NCI-H2196 treated with DMSO at 0.1 percent for 48 hours (cell line): ENCODE measurements at regions not wholly inside any gene's neighbourhood (a gene's known extent, or its start where the extent isn't known, plus 50 kb on each side); places are given as distances from the start of the nearest gene placed in this dataset.

Source experiments
- DNase-seq: peaks from one replicate; lab custom pipeline; 2025; ENCODE audit not compliant: unreplicated experiment; lab: John Stamatoyannopoulos, UW

- DNase-seq = no peak
These were observed 138.5 kb upstream of the ARPP21 start for GRCh38 chr3:35500641-35501350.

- DNase-seq = no peak
These were observed 136.6 kb upstream of the ARPP21 start for GRCh38 chr3:35502699-35503098.

- no peak for DNase-seq
These were observed 134.1 kb upstream of the ARPP21 start for GRCh38 chr3:35505181-35505580.

GRCh38 chr3:35505772-35506171 lies 133.6 kb upstream of the ARPP21 start:
- no peak for DNase-seq

GRCh38 chr3:35519936-35520335 lies 119.4 kb upstream of the ARPP21 start:
- no peak for DNase-seq

GRCh38 chr3:35521196-35521595 lies 118.1 kb upstream of the ARPP21 start:
- DNase-seq = no peak

GRCh38 chr3:35522450-35522849 lies 116.9 kb upstream of the ARPP21 start:
- no peak for DNase-seq

GRCh38 chr3:35523074-35523473 lies 116.3 kb upstream of the ARPP21 start:
- no peak for DNase-seq

- DNase-seq = no peak
These were observed 115.5 kb upstream of the ARPP21 start for GRCh38 chr3:35523838-35524237.

- no peak for DNase-seq
These were observed 114.5 kb upstream of the ARPP21 start for GRCh38 chr3:35524856-35525255.

- DNase-seq = no peak
These were observed 110.6 kb upstream of the ARPP21 start for GRCh38 chr3:35528728-35529127.

- no peak for DNase-seq
These were observed 110.0 kb upstream of the ARPP21 start for GRCh38 chr3:35529337-35529736.

GRCh38 chr3:35537265-35537664 lies 102.1 kb upstream of the ARPP21 start:
- DNase-seq = no peak

- no peak for DNase-seq
These were observed 94.3 kb upstream of the ARPP21 start for GRCh38 chr3:35544976-35545375.

GRCh38 chr3:35549690-35550089 lies 89.6 kb upstream of the ARPP21 start:
- no peak for DNase-seq

- DNase-seq = no peak
These were observed 77.2 kb upstream of the ARPP21 start for GRCh38 chr3:35562141-35562540.

- no peak for DNase-seq
These were observed 74.3 kb upstream of the ARPP21 start for GRCh38 chr3:35565048-35565447.
